ENCODE measurements at regions not wholly inside any gene's neighbourhood (a gene's known extent, or its start where the extent isn't known, plus 50 kb on each side); places are given as distances from the start of the nearest gene placed in this dataset.
"Not testable (repeated sequence)": the region's sequence is repeated elsewhere in the genome, so short reads cannot be mapped to it uniquely, and the experiment has no call there.

DNA sequence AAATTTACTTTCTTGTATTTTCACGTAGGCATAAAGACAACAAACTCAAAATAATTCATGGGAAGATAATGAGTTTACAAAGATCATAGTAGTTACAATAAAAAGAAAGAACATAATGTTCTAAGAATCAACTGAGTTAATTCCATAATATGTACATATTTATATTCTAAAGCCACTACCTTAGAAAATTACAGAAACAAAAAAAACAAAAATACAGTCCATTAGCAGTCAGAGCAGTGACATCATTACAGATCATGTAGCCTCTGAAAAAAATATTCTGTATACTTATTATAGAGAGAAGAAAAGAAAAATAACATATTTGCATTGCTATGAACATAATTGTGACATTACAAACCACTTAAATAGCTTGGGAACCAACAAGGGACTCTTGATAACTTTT lies 360.1 kb upstream of the RGS18 start:
- TF ChIP-seq SNAI2 (CRISPR knock-in tag; IDR thresholded peaks at IDR 0.05) = no peak
- ATAC-seq = no peak

DNA sequence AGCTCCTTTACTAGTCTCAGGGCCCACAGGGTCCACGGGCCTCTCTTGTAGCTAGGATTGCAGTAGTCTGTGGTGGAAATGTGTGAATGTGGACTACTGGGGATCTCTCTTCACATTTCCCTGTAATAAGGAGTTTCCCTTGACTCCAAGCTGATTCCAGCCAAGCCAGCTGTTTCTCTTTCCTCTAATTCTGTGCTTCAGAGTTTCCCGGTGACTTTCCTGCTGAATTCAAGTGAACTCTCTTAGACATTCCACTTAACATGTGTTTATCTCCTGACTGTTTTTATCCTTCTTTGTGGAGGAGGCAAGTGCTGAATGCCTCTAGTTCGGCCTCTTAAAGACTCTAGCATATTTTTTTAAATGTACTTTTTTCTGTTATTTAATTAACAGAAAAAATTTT lies 354.0 kb upstream of the RGS18 start:
- ATAC-seq = no peak

DNA sequence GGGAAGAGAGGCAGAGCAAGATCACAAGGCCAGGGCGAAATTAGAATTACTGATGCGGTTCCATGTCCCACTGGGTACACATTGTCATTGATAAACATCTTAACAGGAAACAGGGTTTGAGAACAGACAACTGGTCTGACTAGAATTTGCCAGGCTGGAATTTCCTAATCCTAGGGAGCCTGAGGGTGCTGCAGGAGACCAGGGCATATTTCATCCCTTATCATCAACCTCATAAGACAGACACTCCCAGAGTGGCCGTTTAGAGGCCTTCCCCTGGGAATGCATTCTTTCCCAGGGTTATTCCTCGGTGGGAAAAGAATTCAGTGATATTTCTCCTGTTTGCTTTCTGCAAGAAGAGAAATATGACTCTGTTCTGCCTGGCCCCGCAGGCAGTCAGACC lies 344.7 kb upstream of the RGS18 start:
- not testable (repeated sequence) for ATAC-seq

More for the DNA sequence above, 354.0 kb upstream of the RGS18 start:
- TF ChIP-seq TCF4 (CRISPR knock-in tag; IDR thresholded peaks at IDR 0.05; ENCODE audit: borderline replicate concordance) (no peak), CSDC2 (CRISPR knock-in tag; IDR thresholded peaks at IDR 0.05) (no peak), ESRRG (CRISPR knock-in tag; IDR thresholded peaks at IDR 0.05) (no peak), RARB (CRISPR knock-in tag; IDR thresholded peaks at IDR 0.05) (no peak), ZC3H10 (CRISPR knock-in tag; IDR thresholded peaks at IDR 0.05) (no peak), ZNF70 (CRISPR knock-in tag; IDR thresholded peaks at IDR 0.05) (no peak), SNAI2 (CRISPR knock-in tag; IDR thresholded peaks at IDR 0.05) (no peak), PPARA (CRISPR knock-in tag; IDR thresholded peaks at IDR 0.05; ENCODE audit: borderline replicate concordance) (no peak), TOX (CRISPR knock-in tag; IDR thresholded peaks at IDR 0.05; ENCODE audit: borderline replicate concordance) (no peak), ZNF8 (CRISPR knock-in tag; IDR thresholded peaks at IDR 0.05) (no peak), ISL1 (CRISPR knock-in tag; IDR thresholded peaks at IDR 0.05) (no peak), OSR1 (CRISPR knock-in tag; IDR thresholded peaks at IDR 0.05) (no peak)
- TF ChIP-seq, protein P1, sequence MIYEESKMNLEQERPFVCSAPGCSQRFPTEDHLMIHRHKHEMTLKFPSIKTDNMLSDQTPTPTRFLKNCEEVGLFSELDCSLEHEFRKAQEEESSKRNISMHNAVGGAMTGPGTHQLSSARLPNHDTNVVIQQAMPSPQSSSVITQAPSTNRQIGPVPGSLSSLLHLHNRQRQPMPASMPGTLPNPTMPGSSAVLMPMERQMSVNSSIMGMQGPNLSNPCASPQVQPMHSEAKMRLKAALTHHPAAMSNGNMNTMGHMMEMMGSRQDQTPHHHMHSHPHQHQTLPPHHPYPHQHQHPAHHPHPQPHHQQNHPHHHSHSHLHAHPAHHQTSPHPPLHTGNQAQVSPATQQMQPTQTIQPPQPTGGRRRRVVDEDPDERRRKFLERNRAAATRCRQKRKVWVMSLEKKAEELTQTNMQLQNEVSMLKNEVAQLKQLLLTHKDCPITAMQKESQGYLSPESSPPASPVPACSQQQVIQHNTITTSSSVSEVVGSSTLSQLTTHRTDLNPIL (CRISPR knock-in tag; IDR thresholded peaks at IDR 0.05; ENCODE audit: low read depth) = no peak
- TF ChIP-seq, protein P2, sequence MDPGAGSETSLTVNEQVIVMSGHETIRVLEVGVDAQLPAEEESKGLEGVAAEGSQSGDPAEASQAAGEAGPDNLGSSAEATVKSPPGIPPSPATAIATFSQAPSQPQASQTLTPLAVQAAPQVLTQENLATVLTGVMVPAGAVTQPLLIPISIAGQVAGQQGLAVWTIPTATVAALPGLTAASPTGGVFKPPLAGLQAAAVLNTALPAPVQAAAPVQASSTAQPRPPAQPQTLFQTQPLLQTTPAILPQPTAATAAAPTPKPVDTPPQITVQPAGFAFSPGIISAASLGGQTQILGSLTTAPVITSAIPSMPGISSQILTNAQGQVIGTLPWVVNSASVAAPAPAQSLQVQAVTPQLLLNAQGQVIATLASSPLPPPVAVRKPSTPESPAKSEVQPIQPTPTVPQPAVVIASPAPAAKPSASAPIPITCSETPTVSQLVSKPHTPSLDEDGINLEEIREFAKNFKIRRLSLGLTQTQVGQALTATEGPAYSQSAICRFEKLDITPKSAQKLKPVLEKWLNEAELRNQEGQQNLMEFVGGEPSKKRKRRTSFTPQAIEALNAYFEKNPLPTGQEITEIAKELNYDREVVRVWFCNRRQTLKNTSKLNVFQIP (CRISPR knock-in tag; IDR thresholded peaks at IDR 0.05; ENCODE audit: borderline replicate concordance, low read depth) = no peak
- TF ChIP-seq, protein P3, sequence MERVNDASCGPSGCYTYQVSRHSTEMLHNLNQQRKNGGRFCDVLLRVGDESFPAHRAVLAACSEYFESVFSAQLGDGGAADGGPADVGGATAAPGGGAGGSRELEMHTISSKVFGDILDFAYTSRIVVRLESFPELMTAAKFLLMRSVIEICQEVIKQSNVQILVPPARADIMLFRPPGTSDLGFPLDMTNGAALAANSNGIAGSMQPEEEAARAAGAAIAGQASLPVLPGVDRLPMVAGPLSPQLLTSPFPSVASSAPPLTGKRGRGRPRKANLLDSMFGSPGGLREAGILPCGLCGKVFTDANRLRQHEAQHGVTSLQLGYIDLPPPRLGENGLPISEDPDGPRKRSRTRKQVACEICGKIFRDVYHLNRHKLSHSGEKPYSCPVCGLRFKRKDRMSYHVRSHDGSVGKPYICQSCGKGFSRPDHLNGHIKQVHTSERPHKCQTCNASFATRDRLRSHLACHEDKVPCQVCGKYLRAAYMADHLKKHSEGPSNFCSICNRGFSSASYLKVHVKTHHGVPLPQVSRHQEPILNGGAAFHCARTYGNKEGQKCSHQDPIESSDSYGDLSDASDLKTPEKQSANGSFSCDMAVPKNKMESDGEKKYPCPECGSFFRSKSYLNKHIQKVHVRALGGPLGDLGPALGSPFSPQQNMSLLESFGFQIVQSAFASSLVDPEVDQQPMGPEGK (CRISPR knock-in tag; IDR thresholded peaks at IDR 0.05; ENCODE audit: borderline replicate concordance) = no peak

DNA sequence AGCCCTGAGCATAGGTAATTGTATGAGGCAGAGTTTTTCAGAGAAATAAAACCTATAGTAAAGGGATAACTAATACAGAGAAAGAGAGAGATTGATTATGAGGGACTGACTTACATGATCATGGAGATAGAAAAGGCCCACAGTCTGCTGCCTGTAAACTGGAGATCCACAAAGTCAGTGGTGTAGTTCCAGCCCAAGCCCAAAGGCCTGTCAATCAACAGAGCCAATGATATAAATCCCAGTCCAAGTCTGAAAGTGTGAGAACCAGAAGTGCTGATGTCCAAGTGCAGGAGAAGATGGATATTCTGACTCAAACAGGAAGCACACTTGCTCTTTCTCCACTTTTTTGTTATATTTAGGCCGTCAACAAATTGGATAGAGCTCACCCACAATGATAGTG lies 340.1 kb upstream of the RGS18 start:
- TF ChIP-seq PPARA (CRISPR knock-in tag; IDR thresholded peaks at IDR 0.05; ENCODE audit: borderline replicate concordance) (no peak), ESRRG (CRISPR knock-in tag; IDR thresholded peaks at IDR 0.05) (no peak), CSDC2 (CRISPR knock-in tag; IDR thresholded peaks at IDR 0.05) (no peak), SNAI2 (CRISPR knock-in tag; IDR thresholded peaks at IDR 0.05) (no peak), ARNTL (CRISPR knock-in tag; IDR thresholded peaks at IDR 0.05; ENCODE audit: borderline replicate concordance, low read depth) (no peak), BACH2 (CRISPR knock-in tag; IDR thresholded peaks at IDR 0.05; ENCODE audit: borderline replicate concordance) (no peak), TCF4 (CRISPR knock-in tag; IDR thresholded peaks at IDR 0.05; ENCODE audit: borderline replicate concordance) (no peak), ZNF70 (CRISPR knock-in tag; IDR thresholded peaks at IDR 0.05) (no peak), ZFP30 (CRISPR knock-in tag; IDR thresholded peaks at IDR 0.05) (no peak), ZC3H10 (CRISPR knock-in tag; IDR thresholded peaks at IDR 0.05) (no peak), ZFP3 (CRISPR knock-in tag; IDR thresholded peaks at IDR 0.05) (no peak), RARB (CRISPR knock-in tag; IDR thresholded peaks at IDR 0.05) (no peak), ZNF565 (CRISPR knock-in tag; conservative IDR thresholded peaks at IDR 0.05; ENCODE audit: low read depth) (no peak), GLIS3 (CRISPR knock-in tag; IDR thresholded peaks at IDR 0.05) (no peak), ZNF8 (CRISPR knock-in tag; IDR thresholded peaks at IDR 0.05) (no peak), ISL1 (CRISPR knock-in tag; IDR thresholded peaks at IDR 0.05) (no peak)
- TF ChIP-seq, protein P4, sequence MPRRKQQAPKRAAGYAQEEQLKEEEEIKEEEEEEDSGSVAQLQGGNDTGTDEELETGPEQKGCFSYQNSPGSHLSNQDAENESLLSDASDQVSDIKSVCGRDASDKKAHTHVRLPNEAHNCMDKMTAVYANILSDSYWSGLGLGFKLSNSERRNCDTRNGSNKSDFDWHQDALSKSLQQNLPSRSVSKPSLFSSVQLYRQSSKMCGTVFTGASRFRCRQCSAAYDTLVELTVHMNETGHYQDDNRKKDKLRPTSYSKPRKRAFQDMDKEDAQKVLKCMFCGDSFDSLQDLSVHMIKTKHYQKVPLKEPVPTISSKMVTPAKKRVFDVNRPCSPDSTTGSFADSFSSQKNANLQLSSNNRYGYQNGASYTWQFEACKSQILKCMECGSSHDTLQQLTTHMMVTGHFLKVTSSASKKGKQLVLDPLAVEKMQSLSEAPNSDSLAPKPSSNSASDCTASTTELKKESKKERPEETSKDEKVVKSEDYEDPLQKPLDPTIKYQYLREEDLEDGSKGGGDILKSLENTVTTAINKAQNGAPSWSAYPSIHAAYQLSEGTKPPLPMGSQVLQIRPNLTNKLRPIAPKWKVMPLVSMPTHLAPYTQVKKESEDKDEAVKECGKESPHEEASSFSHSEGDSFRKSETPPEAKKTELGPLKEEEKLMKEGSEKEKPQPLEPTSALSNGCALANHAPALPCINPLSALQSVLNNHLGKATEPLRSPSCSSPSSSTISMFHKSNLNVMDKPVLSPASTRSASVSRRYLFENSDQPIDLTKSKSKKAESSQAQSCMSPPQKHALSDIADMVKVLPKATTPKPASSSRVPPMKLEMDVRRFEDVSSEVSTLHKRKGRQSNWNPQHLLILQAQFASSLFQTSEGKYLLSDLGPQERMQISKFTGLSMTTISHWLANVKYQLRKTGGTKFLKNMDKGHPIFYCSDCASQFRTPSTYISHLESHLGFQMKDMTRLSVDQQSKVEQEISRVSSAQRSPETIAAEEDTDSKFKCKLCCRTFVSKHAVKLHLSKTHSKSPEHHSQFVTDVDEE (CRISPR knock-in tag; IDR thresholded peaks at IDR 0.05) = no peak
- TF ChIP-seq, protein P5, sequence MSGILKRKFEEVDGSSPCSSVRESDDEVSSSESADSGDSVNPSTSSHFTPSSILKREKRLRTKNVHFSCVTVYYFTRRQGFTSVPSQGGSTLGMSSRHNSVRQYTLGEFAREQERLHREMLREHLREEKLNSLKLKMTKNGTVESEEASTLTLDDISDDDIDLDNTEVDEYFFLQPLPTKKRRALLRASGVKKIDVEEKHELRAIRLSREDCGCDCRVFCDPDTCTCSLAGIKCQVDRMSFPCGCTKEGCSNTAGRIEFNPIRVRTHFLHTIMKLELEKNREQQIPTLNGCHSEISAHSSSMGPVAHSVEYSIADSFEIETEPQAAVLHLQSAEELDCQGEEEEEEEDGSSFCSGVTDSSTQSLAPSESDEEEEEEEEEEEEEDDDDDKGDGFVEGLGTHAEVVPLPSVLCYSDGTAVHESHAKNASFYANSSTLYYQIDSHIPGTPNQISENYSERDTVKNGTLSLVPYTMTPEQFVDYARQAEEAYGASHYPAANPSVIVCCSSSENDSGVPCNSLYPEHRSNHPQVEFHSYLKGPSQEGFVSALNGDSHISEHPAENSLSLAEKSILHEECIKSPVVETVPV (CRISPR knock-in tag; IDR thresholded peaks at IDR 0.05) = no peak
- TF ChIP-seq, protein P3 (CRISPR knock-in tag; IDR thresholded peaks at IDR 0.05; ENCODE audit: borderline replicate concordance) = no peak
- TF ChIP-seq, protein P2 (CRISPR knock-in tag; IDR thresholded peaks at IDR 0.05; ENCODE audit: borderline replicate concordance, low read depth) = no peak
- ATAC-seq = no peak

Data from SK-N-SH treated with all-trans-retinoic acid at 6 μM for 48 hours (cell line).